A549 (cell line): ENCODE measurements at regions not wholly inside any gene's neighbourhood (a gene's known extent, or its start where the extent isn't known, plus 50 kb on each side); places are given as distances from the start of the nearest gene placed in this dataset.
A peak's percentile ranks its signal among the peaks of the same experiment; 100 is the strongest.

Source experiments
- ATAC-seq, 2 experiments: fragments of 200-7000 bp in 1 of 2; fragments of >200 bp in 1 of 2; cut with Nextera tagmentation in 1 of 2; cut with Tn5 transposase in 1 of 2; 3 replicates each; pipeline versions ENCODE4 v1.8.0 to v1.9.1; 2018 to 2020; ENCODE audit warnings: mild to moderate bottlenecking in 1 of 2, moderate library complexity in 1 of 2
- CTCF ChIA-PET: fragments of 300-600 bp; sonication (Branson Sonifier 250); formaldehyde crosslinking; extraction: SDS; loops from one replicate; lab custom pipeline; 2021; ENCODE audit warnings: antibody characterized with exemption, inconsistent platforms; lab: Yijun Ruan, JAX
- POLR2A ChIA-PET: fragments of 350-600 bp; formaldehyde crosslinking; extraction: SDS; loops from one replicate; lab custom pipeline; 2021; ENCODE audit warnings: antibody characterized with exemption, inconsistent platforms; lab: Yijun Ruan, JAX
- DNase-seq, 2 experiments: peaks; one replicate each; pipeline versions ENCODE4 v3.0.0 to v3.0.0-alpha.2; 2011 to 2016; ENCODE audit warnings: low read depth in 1 of 2, low spot score in 1 of 2
- FAIRE-seq: peaks from 2 replicates; lab custom pipeline; 2011; peaks lifted over from hg19 to GRCh38; lab: Jason Lieb, UNC
- H3K27ac ChIP-seq, 2 experiments: fragments of >200 bp; sonication (Bioruptor Twin); formaldehyde crosslinking; 3 replicates each; pipeline ENCODE4 v1.5.1; 2016 to 2017
- H3K4me1 ChIP-seq: fragments of >200 bp; sonication (Bioruptor Twin); formaldehyde crosslinking; 3 replicates; pipeline ENCODE4 v1.6.1; 2016
- H3K4me2 ChIP-seq: fragments of >200 bp; sonication (Bioruptor Twin); formaldehyde crosslinking; 3 replicates; pipeline ENCODE4 v1.6.1; 2016
- H3K4me3 ChIP-seq: fragments of >200 bp; sonication (Bioruptor Twin); formaldehyde crosslinking; 3 replicates; pipeline ENCODE4 v1.5.1; 2016
- H3K9me3 ChIP-seq: fragments of >200 bp; sonication (Bioruptor Twin); formaldehyde crosslinking; 3 replicates; pipeline ENCODE4 v1.6.1; 2016
- BHLHE40 ChIP-seq: IDR thresholded peaks from 2 replicates; pipeline ENCODE4 v1.6.1; 2012; ENCODE audit warnings: low read depth, low read length, inconsistent platforms
- CBX8 ChIP-seq: fragments of 200-600 bp; sonication (generic); IDR thresholded peaks from 2 replicates; pipeline ENCODE4 v1.6.1; 2016
- CEBPB ChIP-seq, 2 experiments: fragments of >200 bp in 1 of 2; sonication (Bioruptor Twin) in 1 of 2; formaldehyde crosslinking in 1 of 2; IDR thresholded peaks; 2 replicates each; pipeline ENCODE4 v1.6.1; 2012 to 2016
- EHMT2 ChIP-seq: fragments of 200-600 bp; sonication (generic); IDR thresholded peaks from 2 replicates; pipeline ENCODE4 v1.6.1; 2016; ENCODE audit warnings: antibody characterized with exemption, low read depth, mild to moderate bottlenecking, moderate library complexity
- ESRRA ChIP-seq: fragments of 150-350 bp; IDR thresholded peaks from 2 replicates; pipeline ENCODE4 v1.6.1; 2014; ENCODE audit warnings: mild to moderate bottlenecking, low read length, borderline replicate concordance
- FOXS1 ChIP-seq: fragments of 250-450 bp; sonication (Bioruptor Pico); IDR thresholded peaks from 2 replicates; pipeline ENCODE4 v1.5.0; 2020; ENCODE audit warnings: mild to moderate bottlenecking, moderate library complexity
- GATA3 ChIP-seq: IDR thresholded peaks from 2 replicates; pipeline ENCODE4 v1.6.1; 2012; ENCODE audit warnings: borderline replicate concordance
- HDAC2 ChIP-seq: fragments of 200-600 bp; sonication (generic); IDR thresholded peaks from 2 replicates; pipeline ENCODE4 v1.6.1; 2016
- HOXA7 ChIP-seq: fragments of 250-450 bp; sonication (Bioruptor Pico); IDR thresholded peaks from 2 replicates; pipeline ENCODE4 v1.5.0; 2020; ENCODE audit warnings: mild to moderate bottlenecking, moderate library complexity
- HOXB13 ChIP-seq: fragments of 250-450 bp; sonication (Bioruptor Pico); IDR thresholded peaks from 2 replicates; pipeline ENCODE4 v1.5.0; 2020; ENCODE audit warnings: low read depth, mild to moderate bottlenecking, moderate library complexity
- JUN ChIP-seq, 2 experiments: fragments of >200 bp; sonication (Bioruptor Twin); formaldehyde crosslinking; IDR thresholded peaks; 2 replicates in 1 of 2; 3 replicates in 1 of 2; pipeline ENCODE4 v1.6.1; 2016 to 2017
- JUNB ChIP-seq: fragments of >200 bp; sonication (Bioruptor Twin); formaldehyde crosslinking; IDR thresholded peaks from 2 replicates; pipeline ENCODE4 v1.6.1; 2016
- MAZ ChIP-seq: fragments of 150-350 bp; IDR thresholded peaks from 2 replicates; pipeline ENCODE4 v1.6.1; 2014; ENCODE audit warnings: antibody characterized with exemption, low read depth, low read length, borderline replicate concordance
- NFE2L2 ChIP-seq: fragments of 150-350 bp; conservative IDR thresholded peaks from 2 replicates; pipeline ENCODE4 v1.6.1; 2014; ENCODE audit warnings: low read length
- POLR2A ChIP-seq: IDR thresholded peaks from 2 replicates; pipeline ENCODE4 v1.6.1; 2012; ENCODE audit warnings: mild to moderate bottlenecking, low read length
- RAD21 ChIP-seq, 2 experiments: fragments of >200 bp in 1 of 2; sonication (Bioruptor Twin) in 1 of 2; formaldehyde crosslinking in 1 of 2; IDR thresholded peaks in 1 of 2; conservative IDR thresholded peaks in 1 of 2; 2 replicates in 1 of 2; 3 replicates in 1 of 2; pipeline ENCODE4 v1.6.1; 2012 to 2018; ENCODE audit warnings: inconsistent platforms in 1 of 2
- RARB ChIP-seq: fragments of 250-450 bp; sonication (Bioruptor Pico); IDR thresholded peaks from 2 replicates; pipeline ENCODE4 v1.8.0; 2021; ENCODE audit warnings: mild to moderate bottlenecking, moderate library complexity
- RCOR1 ChIP-seq: fragments of 150-350 bp; IDR thresholded peaks from 2 replicates; pipeline ENCODE4 v1.6.1; 2014; ENCODE audit warnings: antibody characterized with exemption, low read length, low read depth
- RFX5 ChIP-seq: fragments of 450-650 bp; IDR thresholded peaks from 2 replicates; pipeline ENCODE4 v1.7.1; 2014; ENCODE audit warnings: antibody characterized with exemption, mild to moderate bottlenecking, moderate library complexity
- RNF2 ChIP-seq: fragments of 200-600 bp; sonication (generic); IDR thresholded peaks from 2 replicates; pipeline ENCODE4 v1.6.1; 2016; ENCODE audit warnings: low read depth, mild to moderate bottlenecking, antibody characterized with exemption, moderate library complexity, borderline replicate concordance
- SREBF2 ChIP-seq: fragments of 450-650 bp; IDR thresholded peaks from 2 replicates; pipeline ENCODE4 v1.6.1; 2014; ENCODE audit warnings: mild to moderate bottlenecking, moderate library complexity
- TP53 ChIP-seq: fragments of 250-450 bp; sonication (Bioruptor Pico); IDR thresholded peaks from 2 replicates; pipeline ENCODE4 v1.5.0; 2021; ENCODE audit warnings: mild to moderate bottlenecking, moderate library complexity
- ZC3H11A ChIP-seq: fragments of 450-650 bp; IDR thresholded peaks from 2 replicates; pipeline ENCODE4 v1.6.1; 2014; ENCODE audit warnings: antibody characterized with exemption, mild to moderate bottlenecking
- ZFP36 ChIP-seq: fragments of 450-650 bp; IDR thresholded peaks from 2 replicates; pipeline ENCODE4 v1.6.1; 2014; ENCODE audit warnings: borderline replicate concordance; ENCODE audit not compliant: partially characterized antibody
- ZNF302 ChIP-seq: fragments of 250-450 bp; sonication (Bioruptor Pico); IDR thresholded peaks from 2 replicates; pipeline ENCODE4 v1.9.0; 2021; ENCODE audit warnings: inconsistent platforms, mild to moderate bottlenecking, moderate library complexity
- WGBS: methylation state at CpG from one replicate; pipeline ENCODE4 v1.1.6; 2017; ENCODE audit errors: missing lambda C conversion rate; 5-methylcytosine and 5-hydroxymethylcytosine counted together
- TF ChIP-seq, protein P1 (sequence below): IDR thresholded peaks from 2 replicates; pipeline ENCODE4 v1.6.1; 2012; ENCODE audit warnings: low read depth, borderline replicate concordance
- TF ChIP-seq, protein P2 (sequence below): fragments of 150-350 bp; IDR thresholded peaks from 2 replicates; pipeline ENCODE4 v1.6.1; 2014; ENCODE audit warnings: low read depth, mild to moderate bottlenecking, low read length
- TF ChIP-seq, protein P3 (sequence below): fragments of >200 bp; sonication (Bioruptor Twin); formaldehyde crosslinking; IDR thresholded peaks from 3 replicates; pipeline ENCODE4 v1.6.1; 2016
- TF ChIP-seq, protein P4 (sequence below): fragments of 450-650 bp; IDR thresholded peaks from 2 replicates; pipeline ENCODE4 v1.6.1; 2014; ENCODE audit warnings: antibody characterized with exemption
- TF ChIP-seq, protein P5 (sequence below): fragments of 250-450 bp; sonication (Bioruptor Pico); IDR thresholded peaks from 2 replicates; pipeline ENCODE4 v1.5.0; 2020; ENCODE audit warnings: low read depth, mild to moderate bottlenecking, moderate library complexity

DNA sequence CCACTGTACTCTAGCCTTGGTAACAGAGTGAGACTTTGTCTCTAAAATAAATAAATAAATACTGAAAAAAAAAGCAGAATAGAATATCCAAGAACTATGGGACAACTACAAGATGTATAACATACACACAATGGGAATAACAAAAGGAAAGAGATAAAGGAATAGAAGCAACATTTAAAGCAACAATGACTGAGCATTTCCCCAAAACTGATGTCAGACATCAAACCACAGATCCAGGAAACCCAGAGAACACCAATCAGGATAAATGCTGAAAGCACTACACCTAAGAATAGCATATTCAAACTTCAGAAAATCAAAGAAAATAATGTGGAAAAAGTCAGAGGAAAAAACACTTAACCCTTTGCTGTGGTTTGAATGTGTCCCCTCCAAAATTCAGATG is 436.4 kb downstream of the ACTL7B start:
- FAIRE-seq, result no peak
- ChIA-PET POLR2A (no interaction called here), CTCF (no interaction called here)

DNA sequence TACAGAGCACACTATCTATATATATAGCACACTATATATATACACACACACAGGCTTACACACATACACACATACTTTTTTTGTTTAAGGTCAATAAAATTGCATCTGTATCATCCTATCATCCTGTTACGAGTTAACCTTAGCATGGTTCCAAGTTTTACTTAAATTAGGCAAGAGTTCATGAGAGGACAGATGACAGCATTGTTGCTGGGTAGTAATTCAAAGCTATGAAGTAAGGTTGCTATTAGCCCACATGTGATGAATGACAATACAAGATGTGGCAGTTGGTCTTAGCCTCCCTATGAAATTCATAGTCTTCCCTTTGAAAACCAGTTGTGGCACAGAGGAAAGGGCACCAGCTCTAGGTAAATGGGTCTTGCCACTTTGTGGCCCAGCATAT is 438.1 kb downstream of the ACTL7B start:
- TF ChIP-seq RFX5, result peak; percentile 64; the same call in 1 of the 2 replicates
- TF ChIP-seq JUNB, result no peak
- Histone ChIP-seq H3K9me3 (no peaks in the 10 kb centered on the region), H3K4me1 (no peaks in the 10 kb centered on the region), H3K4me2 (no peak overlapping the region), H3K4me3 (no peak overlapping the region), H3K27ac (no peak overlapping the region)
- no peak for DNase-seq
- POLR2A ChIA-PET, result no interaction called here
- CTCF ChIA-PET, result interaction anchor here (1.0 to 6.4 kb wide), 3 partner anchors 8 to 150 kb away, joined by 3 to 45 read pairs (median 3); no protein-coding TSS in a partner anchor
- WGBS, result 71% methylated on average over 1 of the region's 1 CpG
- ATAC-seq, result no peak
- FAIRE-seq, result no peak

More for the DNA sequence above, 436.4 kb downstream of the ACTL7B start:
- Histone ChIP-seq H3K9me3 (no peaks in the 10 kb centered on the region), H3K4me1 (no peaks in the 10 kb centered on the region), H3K27ac (no peak overlapping the region), H3K4me3 (no peak overlapping the region), H3K4me2 (no peak overlapping the region)
- no peak for ATAC-seq
- DNase-seq, result no peak
- no peak for TF ChIP-seq MAZ
- no peak for TF ChIP-seq CEBPB (IDR thresholded peaks at IDR 0.05)
- TF ChIP-seq HOXB13 (CRISPR knock-in tag), result no peak
- TF ChIP-seq, protein P1, sequence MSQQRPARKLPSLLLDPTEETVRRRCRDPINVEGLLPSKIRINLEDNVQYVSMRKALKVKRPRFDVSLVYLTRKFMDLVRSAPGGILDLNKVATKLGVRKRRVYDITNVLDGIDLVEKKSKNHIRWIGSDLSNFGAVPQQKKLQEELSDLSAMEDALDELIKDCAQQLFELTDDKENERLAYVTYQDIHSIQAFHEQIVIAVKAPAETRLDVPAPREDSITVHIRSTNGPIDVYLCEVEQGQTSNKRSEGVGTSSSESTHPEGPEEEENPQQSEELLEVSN, result no peak
- no peak for TF ChIP-seq ZC3H11A
- TF ChIP-seq TP53 (CRISPR knock-in tag), result no peak
- TF ChIP-seq, protein P2, sequence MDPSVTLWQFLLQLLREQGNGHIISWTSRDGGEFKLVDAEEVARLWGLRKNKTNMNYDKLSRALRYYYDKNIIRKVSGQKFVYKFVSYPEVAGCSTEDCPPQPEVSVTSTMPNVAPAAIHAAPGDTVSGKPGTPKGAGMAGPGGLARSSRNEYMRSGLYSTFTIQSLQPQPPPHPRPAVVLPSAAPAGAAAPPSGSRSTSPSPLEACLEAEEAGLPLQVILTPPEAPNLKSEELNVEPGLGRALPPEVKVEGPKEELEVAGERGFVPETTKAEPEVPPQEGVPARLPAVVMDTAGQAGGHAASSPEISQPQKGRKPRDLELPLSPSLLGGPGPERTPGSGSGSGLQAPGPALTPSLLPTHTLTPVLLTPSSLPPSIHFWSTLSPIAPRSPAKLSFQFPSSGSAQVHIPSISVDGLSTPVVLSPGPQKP, result no peak
- TF ChIP-seq, protein P3, sequence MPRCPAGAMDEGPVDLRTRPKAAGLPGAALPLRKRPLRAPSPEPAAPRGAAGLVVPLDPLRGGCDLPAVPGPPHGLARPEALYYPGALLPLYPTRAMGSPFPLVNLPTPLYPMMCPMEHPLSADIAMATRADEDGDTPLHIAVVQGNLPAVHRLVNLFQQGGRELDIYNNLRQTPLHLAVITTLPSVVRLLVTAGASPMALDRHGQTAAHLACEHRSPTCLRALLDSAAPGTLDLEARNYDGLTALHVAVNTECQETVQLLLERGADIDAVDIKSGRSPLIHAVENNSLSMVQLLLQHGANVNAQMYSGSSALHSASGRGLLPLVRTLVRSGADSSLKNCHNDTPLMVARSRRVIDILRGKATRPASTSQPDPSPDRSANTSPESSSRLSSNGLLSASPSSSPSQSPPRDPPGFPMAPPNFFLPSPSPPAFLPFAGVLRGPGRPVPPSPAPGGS, result no peak
- TF ChIP-seq, protein P4, sequence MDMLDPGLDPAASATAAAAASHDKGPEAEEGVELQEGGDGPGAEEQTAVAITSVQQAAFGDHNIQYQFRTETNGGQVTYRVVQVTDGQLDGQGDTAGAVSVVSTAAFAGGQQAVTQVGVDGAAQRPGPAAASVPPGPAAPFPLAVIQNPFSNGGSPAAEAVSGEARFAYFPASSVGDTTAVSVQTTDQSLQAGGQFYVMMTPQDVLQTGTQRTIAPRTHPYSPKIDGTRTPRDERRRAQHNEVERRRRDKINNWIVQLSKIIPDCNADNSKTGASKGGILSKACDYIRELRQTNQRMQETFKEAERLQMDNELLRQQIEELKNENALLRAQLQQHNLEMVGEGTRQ, result no peak
- TF ChIP-seq, protein P5, sequence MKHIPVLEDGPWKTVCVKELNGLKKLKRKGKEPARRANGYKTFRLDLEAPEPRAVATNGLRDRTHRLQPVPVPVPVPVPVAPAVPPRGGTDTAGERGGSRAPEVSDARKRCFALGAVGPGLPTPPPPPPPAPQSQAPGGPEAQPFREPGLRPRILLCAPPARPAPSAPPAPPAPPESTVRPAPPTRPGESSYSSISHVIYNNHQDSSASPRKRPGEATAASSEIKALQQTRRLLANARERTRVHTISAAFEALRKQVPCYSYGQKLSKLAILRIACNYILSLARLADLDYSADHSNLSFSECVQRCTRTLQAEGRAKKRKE (CRISPR knock-in tag), result no peak
- TF ChIP-seq BHLHE40, result no peak
- no peak for TF ChIP-seq JUN (IDR thresholded peaks at IDR 0.05)
- TF ChIP-seq NFE2L2, result no peak
- no peak for TF ChIP-seq HDAC2
- no peak for TF ChIP-seq RARB (CRISPR knock-in tag)
- TF ChIP-seq ZFP36, result no peak

DNA sequence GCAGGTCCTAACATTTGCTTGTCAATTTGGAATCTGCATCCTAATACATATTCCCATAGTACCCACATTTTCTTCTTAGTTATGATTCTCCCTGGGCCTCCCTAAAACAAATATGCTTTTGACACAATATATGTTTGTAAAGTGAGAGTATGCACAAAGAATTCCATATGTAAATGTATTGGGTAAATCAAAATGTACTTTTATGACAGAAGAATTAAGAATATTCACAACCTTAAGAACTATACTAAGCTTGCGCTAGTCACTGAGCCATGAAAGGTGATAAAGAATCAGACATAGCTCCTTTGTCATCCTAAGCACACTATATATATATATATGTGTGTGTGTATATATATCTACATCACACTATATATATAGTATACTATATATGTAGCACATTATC is 438.5 kb downstream of the ACTL7B start:
- WGBS, result 91% methylated on average over 1 of the region's 1 CpG
- Histone ChIP-seq H3K4me2 (no peak overlapping the region), H3K27ac (no peak overlapping the region), H3K4me1 (no peaks in the 10 kb centered on the region), H3K4me3 (no peak overlapping the region), H3K9me3 (no peaks in the 10 kb centered on the region)
- DNase-seq (no peak), FAIRE-seq (no peak), ATAC-seq (no peak)
- ChIA-PET CTCF (interaction anchor here (0.8 to 6.4 kb wide), 6 partner anchors 8 to 952 kb away, joined by 3 to 45 read pairs (median 4); no protein-coding TSS in a partner anchor), POLR2A (no interaction called here)
- TF ChIP-seq, protein P3, result no peak
- TF ChIP-seq RAD21 (conservative IDR thresholded peaks at IDR 0.05 in 1 of 2, IDR thresholded peaks at IDR 0.05 in 1 of 2) (no peak), ESRRA (no peak), GATA3 (no peak), MAZ (no peak), EHMT2 (no peak), TP53 (CRISPR knock-in tag) (no peak), ZNF302 (no peak), HOXA7 (CRISPR knock-in tag) (no peak), RCOR1 (no peak), SREBF2 (no peak), CBX8 (no peak), RNF2 (no peak), NFE2L2 (no peak), POLR2A (no peak), FOXS1 (CRISPR knock-in tag) (no peak)
